ENCODE measurements at regions not wholly inside any gene's neighbourhood (a gene's known extent, or its start where the extent isn't known, plus 50 kb on each side); places are given as distances from the start of the nearest gene placed in this dataset.

- TF ChIP-seq CTCF (IDR thresholded peaks at IDR 0.05): no peak
- TF ChIP-seq POLR2A (IDR thresholded peaks at IDR 0.05): no peak
Observed at GRCh38 chr10:33681595-33681994, 347.1 kb upstream of the NRP1 start.

Measured in uterus (tissue), 2 donors.